Activated T-helper 17 cell treated with anti-CD3 and anti-CD28 coated beads, Interleukin-2, amount 50 U/mL, for 72 hours (primary cell): ENCODE measurements at regions not wholly inside any gene's neighbourhood (a gene's known extent, or its start where the extent isn't known, plus 50 kb on each side); places are given as distances from the start of the nearest gene placed in this dataset.
"Not testable (repeated sequence)": the region's sequence is repeated elsewhere in the genome, so short reads cannot be mapped to it uniquely, and the experiment has no call there.

Source experiments
- ATAC-seq: fragments of 150-1000 bp; cut with Tn5 transposase; replicated peaks from 2 replicates; pipeline ENCODE4 v1.10.0; 2021; ENCODE audit warnings: mild to moderate bottlenecking, moderate library complexity
- H3K27ac Mint-ChIP-seq: one replicate; pipeline ENCODE4 v1.8.0; 2022; ENCODE audit warnings: mixed read lengths
- H3K27me3 Mint-ChIP-seq: one replicate; pipeline ENCODE4 v1.8.0; 2022; ENCODE audit warnings: mixed read lengths
- H3K36me3 Mint-ChIP-seq: one replicate; pipeline ENCODE4 v1.8.0; 2022; ENCODE audit warnings: low read depth, mild to moderate bottlenecking, mixed read lengths
- H3K4me1 Mint-ChIP-seq: one replicate; pipeline ENCODE4 v1.8.0; 2022; ENCODE audit warnings: mixed read lengths
- H3K4me3 Mint-ChIP-seq: one replicate; pipeline ENCODE4 v1.8.0; 2022; ENCODE audit warnings: mild to moderate bottlenecking, mixed read lengths
- H3K9me3 Mint-ChIP-seq: one replicate; pipeline ENCODE4 v1.8.0; 2022; ENCODE audit warnings: mixed read lengths

GRCh38 chr4:112944006-112944405 lies 105.4 kb upstream of the ANK2 start:
- Mint-ChIP-seq H3K36me3 (no peaks in the 10 kb centered on the region), H3K27me3 (peaks cover 17% of the 10 kb centered on the region), H3K9me3 (no peaks in the 10 kb centered on the region), H3K4me3 (no peak overlapping the region), H3K27ac (no peak overlapping the region), H3K4me1 (no peaks in the 10 kb centered on the region)
- no peak for ATAC-seq

GRCh38 chr4:112946127-112946526 lies 103.3 kb upstream of the ANK2 start:
- Mint-ChIP-seq H3K9me3 (no peaks in the 10 kb centered on the region), H3K27ac (no peak overlapping the region), H3K27me3 (peaks cover 14% of the 10 kb centered on the region), H3K4me3 (no peak overlapping the region), H3K4me1 (no peaks in the 10 kb centered on the region), H3K36me3 (no peaks in the 10 kb centered on the region)
- ATAC-seq = no peak

GRCh38 chr4:112947616-112948015 lies 101.8 kb upstream of the ANK2 start:
- H3K4me3 Mint-ChIP-seq = no peak overlapping the region
- H3K36me3 Mint-ChIP-seq = no peaks in the 10 kb centered on the region
- H3K27me3 Mint-ChIP-seq = peaks cover 13% of the 10 kb centered on the region
- no peaks in the 10 kb centered on the region for H3K9me3 Mint-ChIP-seq
- no peak overlapping the region for H3K27ac Mint-ChIP-seq
- no peak for ATAC-seq
- H3K4me1 Mint-ChIP-seq = no peaks in the 10 kb centered on the region

- peaks cover 6% of the 10 kb centered on the region for H3K27me3 Mint-ChIP-seq
Observed at GRCh38 chr4:112951362-112952312, 97.8 kb upstream of the ANK2 start.

GRCh38 chr4:112952313-112952700 lies 97.1 kb upstream of the ANK2 start:
- Mint-ChIP-seq H3K36me3 (no peaks in the 10 kb centered on the region), H3K27me3 (peaks cover 6% of the 10 kb centered on the region), H3K27ac (no peak overlapping the region), H3K9me3 (no peaks in the 10 kb centered on the region), H3K4me3 (no peak overlapping the region), H3K4me1 (no peaks in the 10 kb centered on the region)
- no peak for ATAC-seq

More at GRCh38 chr4:112951362-112952312, 97.8 kb upstream of the ANK2 start:
- Mint-ChIP-seq H3K4me1 (no peaks in the 10 kb centered on the region), H3K27ac (no peak overlapping the region), H3K4me3 (no peak overlapping the region), H3K9me3 (no peaks in the 10 kb centered on the region), H3K36me3 (no peaks in the 10 kb centered on the region)
- no peak for ATAC-seq

- no peak for ATAC-seq
- Mint-ChIP-seq H3K9me3 (no peaks in the 10 kb centered on the region), H3K36me3 (no peaks in the 10 kb centered on the region), H3K27me3 (peaks cover 6% of the 10 kb centered on the region), H3K4me1 (no peaks in the 10 kb centered on the region), H3K27ac (no peak overlapping the region), H3K4me3 (no peak overlapping the region)
Observed at GRCh38 chr4:112953262-112953661, 96.2 kb upstream of the ANK2 start.

GRCh38 chr4:112954286-112954685 lies 95.2 kb upstream of the ANK2 start:
- ATAC-seq = no peak
- Mint-ChIP-seq H3K4me1 (no peaks in the 10 kb centered on the region), H3K9me3 (no peaks in the 10 kb centered on the region), H3K4me3 (no peak overlapping the region), H3K27ac (no peak overlapping the region), H3K36me3 (no peaks in the 10 kb centered on the region), H3K27me3 (peaks cover 6% of the 10 kb centered on the region)

GRCh38 chr4:112956484-112956896 lies 93.0 kb upstream of the ANK2 start:
- H3K4me3 Mint-ChIP-seq = no peak overlapping the region
- no peaks in the 10 kb centered on the region for H3K4me1 Mint-ChIP-seq
- H3K27ac Mint-ChIP-seq = no peak overlapping the region
- no peak for ATAC-seq
- H3K9me3 Mint-ChIP-seq = no peaks in the 10 kb centered on the region
- no peaks in the 10 kb centered on the region for H3K36me3 Mint-ChIP-seq
- peaks cover 4% of the 10 kb centered on the region for H3K27me3 Mint-ChIP-seq

GRCh38 chr4:112957764-112958163 lies 91.7 kb upstream of the ANK2 start:
- not testable (repeated sequence) for H3K27ac Mint-ChIP-seq, H3K4me3 Mint-ChIP-seq, H3K27me3 Mint-ChIP-seq, H3K4me1 Mint-ChIP-seq, ATAC-seq, H3K9me3 Mint-ChIP-seq, H3K36me3 Mint-ChIP-seq

- Mint-ChIP-seq H3K9me3 (peaks cover 8% of the 10 kb centered on the region), H3K27ac (no peak overlapping the region), H3K27me3 (peaks cover 20% of the 10 kb centered on the region), H3K4me1 (no peaks in the 10 kb centered on the region), H3K4me3 (no peak overlapping the region), H3K36me3 (no peaks in the 10 kb centered on the region)
- ATAC-seq = no peak
Observed at GRCh38 chr4:112966701-112967488, 82.6 kb upstream of the ANK2 start.

GRCh38 chr4:112968451-112969159 lies 80.8 kb upstream of the ANK2 start:
- H3K4me3 Mint-ChIP-seq = no peak overlapping the region
- no peaks in the 10 kb centered on the region for H3K4me1 Mint-ChIP-seq

GRCh38 chr4:112970903-112971302 lies 78.5 kb upstream of the ANK2 start:
- H3K27ac Mint-ChIP-seq = no peak overlapping the region
- peaks cover 6% of the 10 kb centered on the region for H3K27me3 Mint-ChIP-seq
- no peaks in the 10 kb centered on the region for H3K9me3 Mint-ChIP-seq
- no peak for ATAC-seq
- H3K4me1 Mint-ChIP-seq = no peaks in the 10 kb centered on the region
- no peaks in the 10 kb centered on the region for H3K36me3 Mint-ChIP-seq
- no peak overlapping the region for H3K4me3 Mint-ChIP-seq

More at GRCh38 chr4:112968451-112969159, 80.8 kb upstream of the ANK2 start:
- no peak for ATAC-seq
- Mint-ChIP-seq H3K27ac (no peak overlapping the region), H3K9me3 (peaks cover 8% of the 10 kb centered on the region), H3K27me3 (peaks cover 14% of the 10 kb centered on the region), H3K36me3 (no peaks in the 10 kb centered on the region)

GRCh38 chr4:112973750-112974251 lies 75.7 kb upstream of the ANK2 start:
- Mint-ChIP-seq H3K27me3 (peaks cover 3% of the 10 kb centered on the region), H3K36me3 (no peaks in the 10 kb centered on the region), H3K27ac (no peak overlapping the region), H3K4me1 (no peaks in the 10 kb centered on the region), H3K4me3 (no peak overlapping the region), H3K9me3 (no peaks in the 10 kb centered on the region)
- ATAC-seq = no peak
